ENCODE measurements at regions not wholly inside any gene's neighbourhood (a gene's known extent, or its start where the extent isn't known, plus 50 kb on each side); places are given as distances from the start of the nearest gene placed in this dataset.

DNA sequence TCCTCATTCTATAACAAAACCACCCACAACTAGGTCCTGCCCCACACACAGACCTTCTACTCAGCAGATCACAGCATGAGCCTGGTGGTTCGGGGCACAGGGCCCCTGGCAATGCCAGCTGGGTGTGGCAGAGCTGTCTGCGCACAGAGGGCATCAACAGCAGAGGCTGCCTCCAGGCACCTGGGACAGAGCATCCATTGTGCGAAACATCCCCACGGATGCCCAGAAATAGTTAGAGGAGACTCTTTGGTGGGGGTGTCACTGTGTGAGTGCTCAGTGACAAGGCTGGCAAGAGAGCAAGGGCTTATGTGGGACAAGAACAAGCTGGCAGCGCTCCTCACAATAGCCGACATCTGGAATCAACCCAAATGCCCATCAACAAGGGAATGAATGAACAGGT is 487.4 kb upstream of the PROK2 start:
- TF ChIP-seq, protein P1, sequence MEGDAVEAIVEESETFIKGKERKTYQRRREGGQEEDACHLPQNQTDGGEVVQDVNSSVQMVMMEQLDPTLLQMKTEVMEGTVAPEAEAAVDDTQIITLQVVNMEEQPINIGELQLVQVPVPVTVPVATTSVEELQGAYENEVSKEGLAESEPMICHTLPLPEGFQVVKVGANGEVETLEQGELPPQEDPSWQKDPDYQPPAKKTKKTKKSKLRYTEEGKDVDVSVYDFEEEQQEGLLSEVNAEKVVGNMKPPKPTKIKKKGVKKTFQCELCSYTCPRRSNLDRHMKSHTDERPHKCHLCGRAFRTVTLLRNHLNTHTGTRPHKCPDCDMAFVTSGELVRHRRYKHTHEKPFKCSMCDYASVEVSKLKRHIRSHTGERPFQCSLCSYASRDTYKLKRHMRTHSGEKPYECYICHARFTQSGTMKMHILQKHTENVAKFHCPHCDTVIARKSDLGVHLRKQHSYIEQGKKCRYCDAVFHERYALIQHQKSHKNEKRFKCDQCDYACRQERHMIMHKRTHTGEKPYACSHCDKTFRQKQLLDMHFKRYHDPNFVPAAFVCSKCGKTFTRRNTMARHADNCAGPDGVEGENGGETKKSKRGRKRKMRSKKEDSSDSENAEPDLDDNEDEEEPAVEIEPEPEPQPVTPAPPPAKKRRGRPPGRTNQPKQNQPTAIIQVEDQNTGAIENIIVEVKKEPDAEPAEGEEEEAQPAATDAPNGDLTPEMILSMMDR (IDR thresholded peaks at IDR 0.05; ENCODE audit: low read depth, low read length): no peak
- no peak for TF ChIP-seq POLR2A (IDR thresholded peaks at IDR 0.05; ENCODE audit: extremely low read depth, insufficient read length)
- TF ChIP-seq, protein P2, sequence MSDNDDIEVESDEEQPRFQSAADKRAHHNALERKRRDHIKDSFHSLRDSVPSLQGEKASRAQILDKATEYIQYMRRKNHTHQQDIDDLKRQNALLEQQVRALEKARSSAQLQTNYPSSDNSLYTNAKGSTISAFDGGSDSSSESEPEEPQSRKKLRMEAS (IDR thresholded peaks at IDR 0.05; ENCODE audit: low read depth, low read length): no peak
- no peak for TF ChIP-seq MYC (IDR thresholded peaks at IDR 0.05; ENCODE audit: low read depth, low read length)
